AG09309 (cell line): ENCODE measurements at regions not wholly inside any gene's neighbourhood (a gene's known extent, or its start where the extent isn't known, plus 50 kb on each side); places are given as distances from the start of the nearest gene placed in this dataset.

ENCODE experiments used
- DNase-seq: peaks from one replicate; pipeline ENCODE4 v3.0.0-alpha.2; 2010; ENCODE audit warnings: low read depth
- H3K4me3 ChIP-seq: 2 replicates; pipeline ENCODE4 v1.5.1; 2011; ENCODE audit warnings: mild to moderate bottlenecking, low read depth, low read length, moderate library complexity; ENCODE audit not compliant: control insufficient read depth
- TF ChIP-seq, protein P1 (sequence below): IDR thresholded peaks from 2 replicates; pipeline ENCODE4 v1.5.1; 2011; ENCODE audit warnings: mild to moderate bottlenecking, low read depth, low read length, inconsistent platforms; ENCODE audit not compliant: insufficient read depth, control insufficient read depth; ENCODE audit errors: missing control alignments

GRCh38 chr2:20543469-20544152 lies 96.7 kb downstream of the RHOB start:
- H3K4me3 ChIP-seq = no peak overlapping the region
- no peak for DNase-seq
- TF ChIP-seq, protein P1, sequence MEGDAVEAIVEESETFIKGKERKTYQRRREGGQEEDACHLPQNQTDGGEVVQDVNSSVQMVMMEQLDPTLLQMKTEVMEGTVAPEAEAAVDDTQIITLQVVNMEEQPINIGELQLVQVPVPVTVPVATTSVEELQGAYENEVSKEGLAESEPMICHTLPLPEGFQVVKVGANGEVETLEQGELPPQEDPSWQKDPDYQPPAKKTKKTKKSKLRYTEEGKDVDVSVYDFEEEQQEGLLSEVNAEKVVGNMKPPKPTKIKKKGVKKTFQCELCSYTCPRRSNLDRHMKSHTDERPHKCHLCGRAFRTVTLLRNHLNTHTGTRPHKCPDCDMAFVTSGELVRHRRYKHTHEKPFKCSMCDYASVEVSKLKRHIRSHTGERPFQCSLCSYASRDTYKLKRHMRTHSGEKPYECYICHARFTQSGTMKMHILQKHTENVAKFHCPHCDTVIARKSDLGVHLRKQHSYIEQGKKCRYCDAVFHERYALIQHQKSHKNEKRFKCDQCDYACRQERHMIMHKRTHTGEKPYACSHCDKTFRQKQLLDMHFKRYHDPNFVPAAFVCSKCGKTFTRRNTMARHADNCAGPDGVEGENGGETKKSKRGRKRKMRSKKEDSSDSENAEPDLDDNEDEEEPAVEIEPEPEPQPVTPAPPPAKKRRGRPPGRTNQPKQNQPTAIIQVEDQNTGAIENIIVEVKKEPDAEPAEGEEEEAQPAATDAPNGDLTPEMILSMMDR = no peak

GRCh38 chr2:20544153-20544747 lies 97.4 kb downstream of the RHOB start:
- TF ChIP-seq, protein P1 = no peak
- no peak overlapping the region for H3K4me3 ChIP-seq
- no peak for DNase-seq

DNA sequence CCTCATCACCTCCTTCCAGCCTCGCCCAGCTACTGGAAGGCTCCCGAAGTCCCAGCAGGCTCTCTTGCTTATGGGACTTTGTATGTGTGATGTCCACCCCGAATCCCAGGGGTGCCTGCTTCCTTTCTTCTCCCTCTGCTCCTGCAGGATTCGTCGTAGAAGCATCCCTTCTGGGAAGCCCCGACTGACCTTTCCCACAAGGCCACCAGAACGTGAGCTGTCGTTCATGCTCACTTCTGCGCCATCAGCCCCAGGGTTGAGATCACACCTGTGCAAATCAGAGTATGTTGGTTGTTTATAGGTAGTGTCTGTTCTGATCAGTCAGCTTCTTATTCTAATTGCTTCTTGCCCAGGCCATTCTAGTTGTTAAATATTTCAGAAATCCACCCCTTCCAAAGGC lies 101.8 kb downstream of the HS1BP3 start:
- no peak overlapping the region for H3K4me3 ChIP-seq
- no peak for DNase-seq
- TF ChIP-seq, protein P1 = no peak

- no peak for DNase-seq
- TF ChIP-seq, protein P1 = no peak
- no peak overlapping the region for H3K4me3 ChIP-seq
These were observed 101.1 kb downstream of the HS1BP3 start for GRCh38 chr2:20549691-20550348.

GRCh38 chr2:20551260-20551944 lies 99.5 kb downstream of the HS1BP3 start:
- TF ChIP-seq, protein P1 = no peak
- no peak for DNase-seq
- no peak overlapping the region for H3K4me3 ChIP-seq

DNA sequence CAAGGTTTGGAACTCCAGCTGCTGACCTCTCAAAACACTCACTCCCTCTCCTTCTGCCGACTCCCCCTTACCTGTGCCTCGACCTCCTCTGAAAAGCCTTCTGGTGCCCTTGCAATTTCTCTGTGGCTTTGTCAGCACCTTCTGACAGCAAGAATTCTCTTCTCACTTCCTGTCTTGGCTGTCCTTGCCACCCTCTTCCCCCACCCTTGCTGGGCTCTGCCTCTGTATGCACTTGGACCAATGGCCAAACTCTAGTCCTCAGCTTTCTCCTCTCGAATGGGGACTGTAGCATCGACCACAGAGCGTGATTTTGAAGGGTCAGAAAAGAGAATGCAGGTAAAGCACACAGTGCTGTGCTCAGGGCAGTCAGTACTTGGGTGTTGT lies 99.0 kb downstream of the HS1BP3 start:
- no peak for DNase-seq
- no peak overlapping the region for H3K4me3 ChIP-seq
- TF ChIP-seq, protein P1 = no peak
